IMR-90 (cell line): ENCODE measurements at regions not wholly inside any gene's neighbourhood (a gene's known extent, or its start where the extent isn't known, plus 50 kb on each side); places are given as distances from the start of the nearest gene placed in this dataset.
A peak's percentile ranks its signal among the peaks of the same experiment; 100 is the strongest.

ENCODE experiments used
- ATAC-seq: fragments of 200-7000 bp; cut with Tn5 transposase; 2 replicates; pipeline ENCODE4 v1.9.1; 2020; ENCODE audit warnings: low read depth, mild to moderate bottlenecking, moderate library complexity
- BruUV-seq: library from RNA; stranded (reverse); fragments of 400-500 nt; replicated peaks from 2 replicates; lab custom pipeline; 2021; lab: Mats Ljungman, UMichigan
- CTCF ChIA-PET: fragments of 300-600 bp; formaldehyde crosslinking; extraction: SDS; loops from one replicate; lab custom pipeline; 2021; ENCODE audit warnings: antibody characterized with exemption; lab: Yijun Ruan, JAX
- POLR2A ChIA-PET: fragments of 300-600 bp; sonication (Branson Sonifier 250); formaldehyde crosslinking; loops from one replicate; lab custom pipeline; 2022; ENCODE audit warnings: antibody characterized with exemption; ENCODE audit not compliant: unreplicated experiment; lab: Charles Lee
- DNase-seq: peaks from one replicate; pipeline ENCODE4 v3.0.0; 2013
- H2AFZ ChIP-seq: replicated peaks from 2 replicates; pipeline ENCODE3; 2013; ENCODE audit warnings: low read length, mild to moderate bottlenecking; ENCODE audit not compliant: poor library complexity
- H2AK5ac ChIP-seq: 2 replicates; pipeline ENCODE4 v1.6.1; 2013; ENCODE audit warnings: low read depth, low read length, inconsistent platforms
- H2AK9ac ChIP-seq: replicated peaks from 2 replicates; pipeline ENCODE3; 2013; ENCODE audit warnings: mild to moderate bottlenecking, low read depth, low read length, moderate library complexity; ENCODE audit not compliant: poor library complexity
- H2BK120ac ChIP-seq: 2 replicates; pipeline ENCODE4 v1.6.1; 2013; ENCODE audit warnings: low read depth, low read length, inconsistent platforms
- H2BK15ac ChIP-seq: 3 replicates; pipeline ENCODE4 v1.6.1; 2013; ENCODE audit warnings: low read depth, low read length, inconsistent platforms
- H2BK20ac ChIP-seq: 2 replicates; pipeline ENCODE4 v1.6.1; 2013; ENCODE audit warnings: low read depth, mild to moderate bottlenecking, inconsistent platforms, low read length, moderate library complexity
- H2BK5ac ChIP-seq: 2 replicates; pipeline ENCODE4 v1.6.1; 2013; ENCODE audit warnings: mild to moderate bottlenecking, low read depth, low read length, inconsistent platforms; ENCODE audit not compliant: poor library complexity, severe bottlenecking
- H3K14ac ChIP-seq: replicated peaks from 2 replicates; pipeline ENCODE4 v1.6.1; 2013; ENCODE audit warnings: low read depth, low read length, inconsistent platforms
- H3K18ac ChIP-seq: 2 replicates; pipeline ENCODE4 v1.6.1; 2013; ENCODE audit warnings: low read depth, low read length, control low read depth
- H3K23ac ChIP-seq: 2 replicates; pipeline ENCODE4 v1.6.1; 2013; ENCODE audit warnings: low read depth, low read length, inconsistent platforms
- H3K27ac ChIP-seq: 2 replicates; pipeline ENCODE4 v1.5.1; 2013; ENCODE audit warnings: mild to moderate bottlenecking, control low read depth, low read length; ENCODE audit not compliant: insufficient read depth
- H3K27me3 ChIP-seq: 2 replicates; pipeline ENCODE4 v1.6.1; 2013; ENCODE audit warnings: low read length; ENCODE audit not compliant: control insufficient read depth, insufficient read depth
- H3K36me3 ChIP-seq: 2 replicates; pipeline ENCODE4 v1.6.1; 2013; ENCODE audit warnings: low read length, mixed read lengths; ENCODE audit not compliant: control insufficient read depth, insufficient read depth
- H3K4ac ChIP-seq: 2 replicates; pipeline ENCODE4 v1.6.1; 2013; ENCODE audit warnings: low read depth, low read length, inconsistent platforms
- H3K4me1 ChIP-seq: 2 replicates; pipeline ENCODE4 v1.6.1; 2013; ENCODE audit warnings: low read length, mixed read lengths; ENCODE audit not compliant: control insufficient read depth, insufficient read depth
- H3K4me2 ChIP-seq: 2 replicates; pipeline ENCODE4 v1.6.1; 2013; ENCODE audit warnings: low read depth, mild to moderate bottlenecking, control low read depth, low read length, moderate library complexity
- H3K4me3 ChIP-seq: 2 replicates; pipeline ENCODE4 v1.5.1; 2013; ENCODE audit warnings: low read depth, mild to moderate bottlenecking, control low read depth, low read length, moderate library complexity; ENCODE audit not compliant: insufficient read depth
- H3K56ac ChIP-seq: 2 replicates; pipeline ENCODE4 v1.6.1; 2013; ENCODE audit warnings: low read length, inconsistent platforms; ENCODE audit not compliant: insufficient read depth; ENCODE audit errors: extremely low read depth
- H3K79me1 ChIP-seq, 2 experiments: 2 replicates each; pipeline ENCODE4 v1.6.1; 2013; ENCODE audit warnings: low read length in 2 of 2, inconsistent platforms in 1 of 2, low read depth in 1 of 2
- H3K9ac ChIP-seq: 2 replicates; pipeline ENCODE4 v1.6.1; 2013; ENCODE audit warnings: low read depth, low read length, control low read depth
- H3K9me1 ChIP-seq: 2 replicates; pipeline ENCODE4 v1.6.1; 2013; ENCODE audit warnings: low read length, inconsistent platforms; ENCODE audit not compliant: insufficient read depth
- H3K9me3 ChIP-seq: 2 replicates; pipeline ENCODE4 v1.6.1; 2013; ENCODE audit warnings: low read length; ENCODE audit not compliant: control insufficient read depth, insufficient read depth
- H4K20me1 ChIP-seq: 2 replicates; pipeline ENCODE4 v1.6.1; 2013; ENCODE audit warnings: low read length, inconsistent platforms; ENCODE audit not compliant: insufficient read depth
- H4K5ac ChIP-seq: 2 replicates; pipeline ENCODE4 v1.6.1; 2013; ENCODE audit warnings: mild to moderate bottlenecking, low read depth, low read length, control low read depth
- H4K8ac ChIP-seq, 2 experiments: 2 replicates each; pipeline ENCODE4 v1.6.1; 2013; ENCODE audit warnings: low read depth in 2 of 2, low read length in 2 of 2, control low read depth in 1 of 2, inconsistent platforms in 1 of 2
- H4K91ac ChIP-seq: 2 replicates; pipeline ENCODE4 v1.6.1; 2013; ENCODE audit warnings: low read depth, low read length, inconsistent platforms; ENCODE audit not compliant: insufficient read depth
- BHLHE40 ChIP-seq: fragments of 150-350 bp; IDR thresholded peaks from 2 replicates; pipeline ENCODE4 v1.6.1; 2016; ENCODE audit warnings: mild to moderate bottlenecking, low read depth, low read length
- CEBPB ChIP-seq: IDR thresholded peaks from 2 replicates; pipeline ENCODE4 v1.6.1; 2012; ENCODE audit warnings: low read depth, low read length, improper control_type of control experiment
- CHD1 ChIP-seq: IDR thresholded peaks from 2 replicates; pipeline ENCODE4 v1.6.1; 2012; ENCODE audit warnings: low read depth, low read length, improper control_type of control experiment
- CTCF ChIP-seq: conservative IDR thresholded peaks from 2 replicates; pipeline ENCODE4 v1.5.1; 2012; ENCODE audit warnings: mild to moderate bottlenecking, low read depth, low read length, improper control_type of control experiment
- ELK1 ChIP-seq: fragments of 150-350 bp; IDR thresholded peaks from 2 replicates; pipeline ENCODE4 v1.6.1; 2016; ENCODE audit warnings: low read depth, mild to moderate bottlenecking, low read length, moderate library complexity, borderline replicate concordance
- FOS ChIP-seq: fragments of 150-350 bp; IDR thresholded peaks from 2 replicates; pipeline ENCODE4 v1.6.1; 2016; ENCODE audit warnings: low read depth, low read length
- MAFK ChIP-seq: IDR thresholded peaks from 2 replicates; pipeline ENCODE4 v1.6.1; 2012; ENCODE audit warnings: low read depth, low read length, improper control_type of control experiment
- MAZ ChIP-seq: IDR thresholded peaks from 2 replicates; pipeline ENCODE4 v1.6.1; 2012; ENCODE audit warnings: low read depth, mild to moderate bottlenecking, low read length, improper control_type of control experiment, moderate library complexity, borderline replicate concordance
- MXI1 ChIP-seq: IDR thresholded peaks from 2 replicates; pipeline ENCODE4 v1.6.1; 2012; ENCODE audit warnings: low read depth, mild to moderate bottlenecking, low read length, moderate library complexity, borderline replicate concordance
- NFE2L2 ChIP-seq: fragments of 150-350 bp; IDR thresholded peaks from 2 replicates; pipeline ENCODE4 v1.6.1; 2016; ENCODE audit warnings: low read depth, mild to moderate bottlenecking, low read length
- POLR2A ChIP-seq: IDR thresholded peaks from 2 replicates; pipeline ENCODE4 v1.6.1; 2012; ENCODE audit warnings: mild to moderate bottlenecking, low read depth, low read length
- RAD21 ChIP-seq: IDR thresholded peaks from 2 replicates; pipeline ENCODE4 v1.6.1; 2012; ENCODE audit warnings: low read length, improper control_type of control experiment
- RCOR1 ChIP-seq: IDR thresholded peaks from 2 replicates; pipeline ENCODE4 v1.6.1; 2012; ENCODE audit warnings: mild to moderate bottlenecking, low read length, improper control_type of control experiment; ENCODE audit not compliant: insufficient replicate concordance
- SMC3 ChIP-seq: fragments of 150-350 bp; IDR thresholded peaks from 2 replicates; pipeline ENCODE4 v1.6.1; 2016; ENCODE audit warnings: low read depth, mild to moderate bottlenecking, antibody characterized with exemption, low read length, moderate library complexity
- USF2 ChIP-seq: fragments of 150-350 bp; IDR thresholded peaks from 2 replicates; pipeline ENCODE4 v1.6.1; 2017; ENCODE audit warnings: mild to moderate bottlenecking, antibody characterized with exemption, low read length, low read depth
- WGBS, 2 experiments: methylation state at CpG; one replicate each; pipeline versions ENCODE4 v1.1.5 to v1.1.7; 2013; ENCODE audit warnings: missing lambda C conversion rate in 2 of 2; ENCODE audit not compliant: insufficient read length in 1 of 2; ENCODE audit errors: extremely low coverage in 2 of 2; 5-methylcytosine and 5-hydroxymethylcytosine counted together
- dilution Hi-C: fragments of 300-500 bp; cut with HindIII; formaldehyde crosslinking; loops from one replicate; pipeline ENCODE4 v1.14.3; 2018; ENCODE audit warnings: low sequenced_read_pairs; ENCODE audit not compliant: unreplicated experiment
- in situ Hi-C: fragments of 300-500 bp; cut with MboI; formaldehyde crosslinking; loops from 3 replicates; pipeline ENCODE4 v1.14.3; 2019; ENCODE audit warnings: low sequenced_read_pairs, inconsistent platforms, mixed read lengths
- intact Hi-C: fragments of 100-400 bp; cut with micrococcal nuclease; formaldehyde crosslinking; loops from 2 replicates; pipeline ENCODE4 v1.10.0; 2022

GRCh38 chrX:40843643-40844042 lies 108.3 kb upstream of the MED14 start:
- H3K4me3 ChIP-seq, result no peak overlapping the region
- ATAC-seq, result no peak
- peaks cover 14% of the 10 kb centered on the region for H3K9me3 ChIP-seq
- H3K14ac ChIP-seq, result no peak overlapping the region
- intact Hi-C loops, result no loop called here
- H2AK5ac ChIP-seq, result no peak overlapping the region
- H3K18ac ChIP-seq, result peak overlapping the region; percentile 11; the same call in 1 of the 2 replicates
- H2BK15ac ChIP-seq, result no peak overlapping the region
- no TSS peak for BruUV-seq
- no peak overlapping the region for H2AK9ac ChIP-seq
- no peaks in the 10 kb centered on the region for H3K9me1 ChIP-seq
- peak overlapping the region; percentile 36; the same call in 1 of the 2 replicates for H3K4ac ChIP-seq
- no peak overlapping the region for H3K56ac ChIP-seq
- H4K20me1 ChIP-seq, result no peaks in the 10 kb centered on the region
- H4K91ac ChIP-seq, result peak overlapping the region; percentile 2; the same call in 1 of the 2 replicates
- no peak overlapping the region for H3K4me2 ChIP-seq
- peaks cover 9% of the 10 kb centered on the region for H3K4me1 ChIP-seq
- no peak overlapping the region for H2BK5ac ChIP-seq
- no peak overlapping the region for H3K23ac ChIP-seq
- no peaks in the 10 kb centered on the region for H3K27me3 ChIP-seq
- in situ Hi-C loops, result no loop called here
- H4K8ac ChIP-seq, result no peak overlapping the region
- no peak for DNase-seq
- no CpG with 5 or more reads among the region's 2 CpGs for WGBS, 2 experiments
- TF ChIP-seq RAD21 (no peak), ELK1 (no peak), USF2 (no peak), POLR2A (no peak), NFE2L2 (no peak), MAFK (no peak), MXI1 (no peak), MAZ (no peak), FOS (no peak), CEBPB (no peak), CHD1 (no peak), RCOR1 (no peak), SMC3 (no peak), CTCF (no peak), BHLHE40 (no peak)
- no peaks in the 10 kb centered on the region for H3K36me3 ChIP-seq
- H2BK120ac ChIP-seq, result peak overlapping the region; percentile 51
- no peak overlapping the region for H3K27ac ChIP-seq
- no peak overlapping the region for H3K9ac ChIP-seq
- peak overlapping the region; percentile 49; the same call in 1 of the 2 replicates for H2BK20ac ChIP-seq
- ChIA-PET POLR2A (no interaction called here), CTCF (interaction anchor here (1.0 kb wide), 1 partner anchor 49 kb away, joined by 3 read pairs; no protein-coding TSS in a partner anchor)
- no peak overlapping the region for H4K5ac ChIP-seq
- H3K79me1 ChIP-seq, result no peaks in the 10 kb centered on the region
- no peak overlapping the region for H2AFZ ChIP-seq
- dilution Hi-C loops, result no loop called here
